Keratinocyte (primary cell): ENCODE measurements at regions not wholly inside any gene's neighbourhood (a gene's known extent, or its start where the extent isn't known, plus 50 kb on each side); places are given as distances from the start of the nearest gene placed in this dataset.

Experiments
- DNase-seq: peaks from one replicate; pipeline ENCODE4 v3.0.0-alpha.2; 2011; ENCODE audit warnings: low read depth, missing footprints, low spot score
- FAIRE-seq: peaks from 2 replicates; lab custom pipeline; 2011; peaks lifted over from hg19 to GRCh38; lab: Jason Lieb, UNC
- H2AFZ ChIP-seq: 2 replicates; pipeline ENCODE4 v1.6.0; 2012; ENCODE audit warnings: low read length, control low read depth, inconsistent platforms; ENCODE audit not compliant: control insufficient read depth
- H3K27ac ChIP-seq: 2 replicates; pipeline ENCODE4 v1.5.1; 2011; ENCODE audit warnings: low read length; ENCODE audit not compliant: control insufficient read depth, insufficient read depth
- H3K27me3 ChIP-seq: 3 replicates; pipeline ENCODE4 v1.6.0; 2011; ENCODE audit warnings: low read length; ENCODE audit not compliant: control insufficient read depth, insufficient read depth; ENCODE audit errors: extremely low read depth
- H3K36me3 ChIP-seq, 2 experiments: 2 replicates in 1 of 2; 3 replicates in 1 of 2; pipeline ENCODE4 v1.5.1; 2011; ENCODE audit warnings: low read length in 2 of 2, mild to moderate bottlenecking in 1 of 2; ENCODE audit not compliant: control insufficient read depth in 2 of 2, insufficient read depth in 2 of 2; ENCODE audit errors: extremely low read depth in 1 of 2
- H3K4me1 ChIP-seq: 3 replicates; pipeline ENCODE4 v1.5.1; 2011; ENCODE audit warnings: low read length; ENCODE audit not compliant: control insufficient read depth, insufficient read depth; ENCODE audit errors: extremely low read depth
- H3K4me2 ChIP-seq: 3 replicates; pipeline ENCODE4 v1.6.0; 2011; ENCODE audit warnings: low read depth, low read length; ENCODE audit not compliant: control insufficient read depth, insufficient read depth; ENCODE audit errors: extremely low read depth
- H3K4me3 ChIP-seq, 3 experiments: fragments of 200-600 bp in 1 of 3; sonication (generic) in 1 of 3; 2 replicates in 2 of 3; 3 replicates in 1 of 3; pipeline ENCODE4 v1.5.1; 2011 to 2016; ENCODE audit warnings: low read length in 3 of 3, mild to moderate bottlenecking in 3 of 3, control low read depth in 2 of 3, inconsistent platforms in 1 of 3, low read depth in 1 of 3, mixed read lengths in 1 of 3, mixed run types in 1 of 3, moderate library complexity in 1 of 3; ENCODE audit not compliant: control insufficient read depth in 2 of 3, insufficient read depth in 2 of 3; ENCODE audit errors: extremely low read depth in 1 of 3
- H3K79me2 ChIP-seq: 2 replicates; pipeline ENCODE4 v1.6.0; 2012; ENCODE audit warnings: low read length; ENCODE audit not compliant: control insufficient read depth, insufficient read depth
- H3K9ac ChIP-seq: 3 replicates; pipeline ENCODE4 v1.6.0; 2011; ENCODE audit warnings: low read length; ENCODE audit not compliant: control insufficient read depth, insufficient read depth; ENCODE audit errors: extremely low read depth
- H3K9me1 ChIP-seq: 3 replicates; pipeline ENCODE4 v1.6.0; 2011; ENCODE audit warnings: low read length; ENCODE audit not compliant: control insufficient read depth, insufficient read depth; ENCODE audit errors: extremely low read depth
- H3K9me3 ChIP-seq: 2 replicates; pipeline ENCODE4 v1.5.1; 2012; ENCODE audit warnings: low read depth, low read length; ENCODE audit not compliant: control insufficient read depth
- H4K20me1 ChIP-seq: 3 replicates; pipeline ENCODE4 v1.6.0; 2011; ENCODE audit warnings: low read length; ENCODE audit not compliant: control insufficient read depth, insufficient read depth; ENCODE audit errors: extremely low read depth
- CTCF ChIP-seq, 3 experiments: IDR thresholded peaks in 1 of 3; conservative IDR thresholded peaks in 1 of 3; optimal IDR thresholded peaks in 1 of 3; 2 replicates in 2 of 3; 3 replicates in 1 of 3; pipeline versions ENCODE3 to v1.5.1; 2011; ENCODE audit warnings: low read length in 3 of 3, mild to moderate bottlenecking in 3 of 3, moderate library complexity in 2 of 3, control low read depth in 1 of 3, inconsistent platforms in 1 of 3; ENCODE audit not compliant: insufficient read depth in 2 of 3; ENCODE audit errors: extremely low read depth in 1 of 3
- EZH2 ChIP-seq: IDR thresholded peaks from one replicate; pipeline ENCODE4 v1.6.1; 2012; ENCODE audit warnings: inconsistent platforms, mild to moderate bottlenecking, low read length, moderate library complexity
- dilution Hi-C: fragments of 300-500 bp; cut with MboI; formaldehyde crosslinking; loops from one replicate; pipeline ENCODE4 v1.7.0; 2020; ENCODE audit warnings: low sequenced_read_pairs; ENCODE audit not compliant: extremely low pct_ligation_motif_present

DNA sequence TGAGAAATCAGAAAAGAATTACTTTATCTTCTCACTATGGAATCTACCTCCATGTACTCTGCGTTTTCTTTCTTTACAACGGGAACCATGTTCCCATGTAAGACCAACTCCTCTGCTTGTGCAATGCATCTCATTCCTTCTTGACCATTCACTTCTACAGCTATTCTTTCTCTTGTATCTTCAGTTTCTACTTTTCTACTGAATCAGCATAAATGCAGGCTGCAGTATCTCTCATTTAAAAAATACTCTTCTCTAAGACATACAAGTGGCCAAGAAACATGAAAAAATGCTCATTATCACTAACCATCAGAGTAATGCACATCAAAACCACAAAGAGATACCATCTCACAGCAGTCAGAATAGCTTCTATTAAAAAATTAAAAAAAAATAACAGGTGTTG is 74.1 kb upstream of the NANOGP8 start:
- Histone ChIP-seq H3K9ac (no peak overlapping the region), H3K4me3 (no peak overlapping the region)
- FAIRE-seq, result no peak

GRCh38 chr15:35151782-35152181 is 66.7 kb upstream of the NANOGP8 start:
- no peak for FAIRE-seq
- H3K79me2 ChIP-seq, result no peaks in the 10 kb centered on the region
- TF ChIP-seq CTCF (optimal IDR thresholded peaks at IDR 0.05 in 1 of 3, IDR thresholded peaks at IDR 0.05 in 1 of 3, conservative IDR thresholded peaks at IDR 0.05 in 1 of 3; ENCODE audit: extremely low read depth in 1 of 3, insufficient read depth in 2 of 3, low read length in 3 of 3), result no peak
- no peak for TF ChIP-seq EZH2
- no peaks in the 10 kb centered on the region for H3K36me3 ChIP-seq
- no peaks in the 10 kb centered on the region for H4K20me1 ChIP-seq
- H2AFZ ChIP-seq, result no peak overlapping the region
- no peak overlapping the region for H3K4me2 ChIP-seq
- no peaks in the 10 kb centered on the region for H3K9me1 ChIP-seq
- H3K9ac ChIP-seq, result no peak overlapping the region
- H3K27ac ChIP-seq, result no peak overlapping the region
- H3K9me3 ChIP-seq, result no peaks in the 10 kb centered on the region
- no peak overlapping the region for H3K4me3 ChIP-seq
- DNase-seq, result no peak
- H3K27me3 ChIP-seq, result no peaks in the 10 kb centered on the region
- no peaks in the 10 kb centered on the region for H3K4me1 ChIP-seq
- dilution Hi-C loops, result no loop called here

More for the DNA sequence above, 74.1 kb upstream of the NANOGP8 start:
- H3K4me2 ChIP-seq, result no peak overlapping the region
- no peak overlapping the region for H2AFZ ChIP-seq
- H4K20me1 ChIP-seq, result no peaks in the 10 kb centered on the region
- dilution Hi-C loops, result no loop called here
- H3K9me3 ChIP-seq, result no peaks in the 10 kb centered on the region
- no peaks in the 10 kb centered on the region for H3K36me3 ChIP-seq
- no peak overlapping the region for H3K27ac ChIP-seq
- no peak for TF ChIP-seq CTCF (optimal IDR thresholded peaks at IDR 0.05 in 1 of 3, IDR thresholded peaks at IDR 0.05 in 1 of 3, conservative IDR thresholded peaks at IDR 0.05 in 1 of 3; ENCODE audit: extremely low read depth in 1 of 3, insufficient read depth in 2 of 3, low read length in 3 of 3)
- no peak for TF ChIP-seq EZH2
- no peaks in the 10 kb centered on the region for H3K27me3 ChIP-seq
- DNase-seq, result no peak
- no peaks in the 10 kb centered on the region for H3K4me1 ChIP-seq
- H3K79me2 ChIP-seq, result no peaks in the 10 kb centered on the region
- no peaks in the 10 kb centered on the region for H3K9me1 ChIP-seq
